ENCODE measurements at regions not wholly inside any gene's neighbourhood (a gene's known extent, or its start where the extent isn't known, plus 50 kb on each side); places are given as distances from the start of the nearest gene placed in this dataset.
"Not testable (repeated sequence)": the region's sequence is repeated elsewhere in the genome, so short reads cannot be mapped to it uniquely, and the experiment has no call there.

DNA sequence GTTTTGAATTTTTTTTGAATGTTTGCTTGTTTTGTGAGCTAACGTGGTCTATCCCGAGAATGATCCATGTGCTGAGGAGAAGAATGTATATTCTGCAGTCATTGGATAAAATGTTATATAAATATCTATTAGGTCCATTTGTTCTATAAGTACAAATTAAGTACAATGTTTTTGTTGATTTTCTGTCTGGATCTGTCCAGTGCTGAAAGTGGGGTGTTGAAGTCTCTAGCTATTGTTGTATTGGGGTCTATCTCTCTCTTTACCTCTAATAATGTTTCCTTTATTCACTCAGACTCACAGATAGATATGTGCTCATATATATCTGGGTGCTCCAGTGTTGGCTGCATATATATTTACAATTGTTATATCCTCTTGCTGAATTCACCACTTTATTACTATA lies 144.8 kb upstream of the SETMAR start:
- DNase-seq, result no peak

DNA sequence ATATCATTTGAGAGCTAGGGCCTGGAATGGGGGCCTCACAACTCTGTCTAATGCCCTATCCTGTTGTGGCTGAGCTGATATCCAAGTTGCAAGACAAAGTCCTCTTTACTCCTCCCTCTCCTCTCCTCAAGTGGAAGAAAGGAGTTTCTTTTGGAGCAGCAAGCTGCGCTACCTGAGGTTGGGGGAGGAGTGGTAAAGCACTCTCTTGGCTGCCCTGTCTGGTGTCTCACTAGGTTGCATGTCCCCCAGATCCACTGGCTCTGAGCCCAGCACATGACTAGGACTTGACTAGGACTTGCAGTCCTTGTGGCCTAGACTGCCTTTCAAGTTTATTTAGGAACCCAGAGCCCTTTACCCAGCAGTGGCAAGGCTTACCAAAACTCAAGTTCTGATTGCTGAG lies 141.1 kb upstream of the SETMAR start:
- DNase-seq, result no peak

DNA sequence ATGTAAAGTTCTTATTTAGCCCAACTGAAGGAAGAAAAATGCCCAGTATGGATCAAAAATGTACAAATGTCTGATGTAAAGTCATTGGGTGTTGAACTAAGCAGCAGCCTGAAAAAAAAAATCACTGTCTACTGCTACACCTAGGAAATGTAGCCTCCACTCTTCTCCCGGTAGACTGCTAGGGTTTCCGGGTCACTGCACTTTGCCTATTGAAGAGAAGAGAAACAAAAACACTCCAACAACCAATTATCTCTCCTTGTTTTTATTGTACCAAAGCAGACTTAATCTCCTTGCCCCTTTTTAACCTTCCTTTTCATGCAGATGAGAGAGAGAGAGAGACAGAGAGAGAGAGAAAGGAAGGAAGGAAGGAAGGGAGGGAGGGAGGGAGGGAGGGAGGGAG lies 140.2 kb upstream of the SETMAR start:
- no peak for DNase-seq

DNA sequence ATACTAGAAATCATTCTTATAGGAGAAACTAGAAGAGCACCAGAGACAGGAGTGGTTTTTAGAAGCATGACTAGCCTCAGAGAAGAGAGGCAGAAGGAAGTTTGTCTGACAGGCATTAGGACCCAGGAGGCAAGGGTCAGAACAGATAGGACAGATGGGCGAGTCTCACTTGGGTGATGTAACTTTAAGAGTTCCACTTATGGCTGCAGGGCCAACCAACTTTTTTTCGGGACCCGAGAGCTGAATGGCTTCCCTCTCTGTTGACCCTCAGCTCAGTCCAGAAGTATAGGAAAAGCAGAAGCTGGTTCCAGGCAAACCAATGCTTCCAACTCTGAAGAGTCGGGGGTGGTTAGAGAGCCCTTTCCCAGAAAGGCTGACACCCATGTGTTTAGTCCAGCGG lies 136.6 kb upstream of the SETMAR start:
- no peak for DNase-seq

DNA sequence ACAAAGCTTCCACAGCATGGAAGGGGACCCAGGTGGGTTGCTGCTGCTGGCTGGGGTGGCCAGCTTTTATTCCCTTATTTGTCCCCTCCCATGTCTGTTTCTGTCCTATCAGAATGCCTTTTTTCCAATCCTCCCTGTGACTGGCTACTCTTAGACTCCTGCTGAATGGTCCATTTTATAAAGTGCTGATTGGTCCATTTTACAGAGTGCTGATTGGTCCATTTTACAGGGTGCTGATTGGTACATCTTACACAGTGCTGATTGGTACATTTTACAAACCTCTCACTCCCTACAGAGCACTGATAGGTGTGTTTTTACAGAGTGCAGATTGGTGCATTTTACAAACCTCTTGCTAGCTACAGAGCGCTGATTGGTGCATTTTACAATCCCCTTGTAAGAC lies 135.9 kb upstream of the SETMAR start:
- DNase-seq, result not testable (repeated sequence)

DNA sequence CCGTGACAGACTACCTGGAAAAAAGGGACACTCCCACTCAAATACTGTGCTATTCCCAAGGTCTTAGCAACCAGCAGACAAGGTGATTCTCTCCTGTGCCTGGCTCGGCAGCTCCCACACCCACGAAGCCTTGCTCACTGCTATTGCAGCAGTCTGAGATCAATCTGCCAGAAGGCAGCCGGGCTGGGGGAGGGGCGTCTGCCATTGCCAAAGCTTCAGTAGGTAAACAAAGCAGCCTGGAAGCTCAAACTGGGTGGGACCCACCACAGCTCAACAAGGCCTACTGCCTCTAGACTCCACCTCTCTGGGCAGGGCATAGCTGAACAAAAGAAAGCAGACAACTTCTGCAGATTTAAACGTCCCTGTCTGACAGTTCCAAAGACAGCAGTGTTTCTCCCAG lies 128.4 kb upstream of the SETMAR start:
- no peak for DNase-seq

DNA sequence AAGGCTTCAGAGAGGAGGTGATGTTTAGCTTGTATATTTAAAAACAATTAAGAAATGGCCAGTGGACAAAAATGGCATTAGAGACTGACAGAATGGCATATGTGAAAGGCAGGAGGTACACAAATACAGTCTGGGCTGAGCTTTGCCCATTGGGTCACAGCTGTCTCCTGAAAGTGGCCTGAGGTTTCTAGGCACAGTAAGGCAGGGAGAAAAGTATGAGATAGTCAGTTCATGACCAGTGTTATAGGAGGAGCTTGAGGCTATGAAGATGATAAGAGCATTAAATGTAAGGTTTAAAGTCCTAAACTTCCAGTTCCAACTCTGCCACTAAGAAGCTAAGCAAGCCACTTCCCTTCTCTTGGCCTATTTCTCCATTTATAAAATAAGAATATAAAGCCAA lies 111.2 kb upstream of the SETMAR start:
- DNase-seq, result no peak

DNA sequence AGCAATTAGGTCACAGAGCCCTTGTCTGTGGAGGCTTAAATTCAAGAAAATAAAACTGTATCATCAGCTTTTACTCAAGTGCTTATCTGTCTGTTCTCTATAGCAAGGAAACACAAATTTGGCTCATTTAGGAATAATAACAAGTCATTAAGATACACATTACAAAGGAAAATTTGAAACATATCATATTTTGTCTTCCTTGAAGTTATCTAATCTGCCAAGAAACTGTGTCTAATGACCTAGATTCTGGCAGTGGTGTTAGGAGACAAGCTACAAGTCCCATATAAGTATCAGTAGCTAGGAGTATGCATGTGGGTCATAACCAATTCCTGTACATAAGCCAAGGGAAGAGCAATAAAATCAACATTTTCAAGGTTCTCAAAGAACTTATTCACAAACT lies 108.2 kb upstream of the SETMAR start:
- no peak for DNase-seq

DNA sequence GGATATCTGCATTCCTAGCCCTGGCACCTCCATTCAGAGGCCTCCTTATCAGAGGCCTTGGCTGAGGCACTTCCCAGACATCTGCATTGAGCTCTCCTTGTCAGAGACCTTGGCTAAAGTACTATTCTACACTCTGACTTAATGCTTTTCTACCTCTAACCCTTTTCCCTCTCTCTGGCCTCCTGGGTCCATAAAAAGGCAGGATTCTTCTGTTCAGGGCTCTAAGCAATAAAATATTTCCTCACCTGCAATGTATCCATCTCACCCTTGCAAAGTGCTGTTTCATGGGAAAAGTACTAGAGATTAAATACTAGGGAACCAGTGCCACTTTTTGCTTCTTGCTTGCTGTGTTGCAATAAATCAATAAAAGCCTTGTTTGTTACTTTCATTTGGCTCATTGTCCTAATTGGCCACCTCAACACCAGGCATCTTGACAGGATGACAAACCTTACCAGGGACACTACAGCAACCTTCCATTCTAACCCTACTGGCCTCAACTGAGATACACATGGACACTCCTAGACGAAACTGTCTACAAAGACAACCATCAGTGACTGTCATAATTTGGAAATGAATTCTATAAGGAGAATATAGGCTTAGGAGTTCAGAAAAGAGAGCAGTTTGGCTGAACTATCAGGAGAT lies 106.5 kb upstream of the SETMAR start:
- DNase-seq, result no peak

DNA sequence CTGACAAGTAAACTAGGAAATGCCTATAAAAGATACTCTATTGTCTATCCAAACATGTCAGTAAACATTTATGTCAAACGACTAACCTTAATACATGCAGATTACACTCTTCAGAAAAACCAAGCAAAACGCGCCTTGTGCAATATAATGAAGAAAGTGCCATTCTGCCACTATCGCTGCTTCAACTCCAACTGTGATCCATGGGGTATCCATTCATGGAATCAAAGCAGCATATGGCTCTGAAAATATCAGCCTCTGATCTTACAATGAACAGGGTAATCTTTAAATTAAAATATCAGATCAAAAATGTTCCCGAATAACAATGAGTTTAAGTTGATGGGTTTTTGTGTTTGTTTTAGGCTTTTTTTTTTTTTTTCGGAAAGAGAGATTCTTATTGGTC lies 105.5 kb upstream of the SETMAR start:
- no peak for DNase-seq

DNA sequence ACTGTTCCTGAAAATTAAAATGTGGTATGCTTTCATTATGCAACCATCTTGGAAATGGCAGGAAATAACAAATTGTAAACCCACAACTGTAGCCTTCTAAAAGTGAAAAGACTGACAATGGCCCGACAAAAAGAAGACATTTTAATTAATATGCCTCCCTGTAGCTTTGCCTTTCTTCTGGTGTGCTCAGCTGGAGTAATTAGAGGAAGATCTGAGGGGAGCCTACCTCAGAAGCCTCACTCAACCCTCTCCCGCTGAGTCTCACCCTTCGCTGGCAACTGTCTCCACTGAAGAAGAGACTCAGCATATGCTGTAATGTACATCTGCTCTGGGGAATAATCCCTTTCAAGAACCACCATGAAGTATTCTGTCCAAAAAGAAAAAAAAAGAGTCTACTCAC lies 104.7 kb upstream of the SETMAR start:
- no peak for DNase-seq

DNA sequence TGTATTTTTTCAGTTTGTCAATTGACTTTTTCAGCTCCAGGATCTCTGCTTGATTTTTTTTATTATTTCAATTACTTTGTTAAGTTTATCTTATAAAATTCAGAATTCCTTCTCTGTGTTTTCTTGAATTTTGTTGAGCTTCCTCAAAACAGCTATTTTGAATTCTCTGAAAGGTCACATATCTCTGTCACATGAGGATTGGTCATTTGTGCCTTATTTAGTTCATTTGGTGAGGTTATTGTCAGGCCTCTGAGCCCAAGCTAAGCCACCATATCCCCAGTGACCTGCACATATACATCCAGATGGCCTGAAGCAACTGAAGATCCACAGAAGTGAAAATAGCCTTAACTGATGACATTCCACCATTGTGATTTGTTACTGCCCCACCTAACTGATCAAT lies 98.4 kb upstream of the SETMAR start:
- DNase-seq, result not testable (repeated sequence)

DNA sequence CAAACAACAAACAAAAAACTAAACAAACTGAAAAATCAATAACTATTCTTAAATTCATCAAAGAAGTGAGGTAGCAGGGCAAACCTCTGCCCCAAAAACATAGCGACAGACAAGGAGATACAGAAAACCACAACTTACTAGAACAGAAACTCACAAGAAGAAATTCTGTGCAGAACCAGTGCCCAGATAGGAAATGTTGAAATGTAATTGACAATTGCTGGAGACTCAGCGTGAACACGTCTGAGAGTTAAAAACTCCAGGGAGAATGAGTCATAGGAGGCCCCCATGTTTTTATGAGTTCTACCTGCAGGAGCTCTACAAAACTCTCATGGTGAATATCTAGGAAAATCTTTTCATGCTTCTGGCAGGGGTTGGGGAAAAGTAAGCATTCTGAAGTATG lies 95.5 kb upstream of the SETMAR start:
- no peak for DNase-seq

DNA sequence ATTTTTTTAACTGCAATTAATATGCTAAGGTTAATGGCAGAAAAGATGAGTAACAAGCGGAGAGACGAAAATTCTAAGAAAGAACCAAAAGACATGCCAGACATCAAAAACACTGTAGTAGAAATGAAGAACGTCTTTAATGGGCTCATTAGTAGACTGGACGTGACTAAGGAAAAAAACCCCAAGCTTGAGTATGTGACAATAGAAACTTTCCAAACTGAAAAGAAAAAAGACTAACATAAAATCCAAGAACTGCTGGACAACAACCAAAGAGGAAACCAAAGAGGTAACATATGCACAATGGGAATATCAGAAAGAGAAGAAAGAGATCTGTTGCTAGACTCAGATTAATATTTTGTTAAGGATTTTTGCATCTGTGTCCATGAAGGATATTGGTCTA lies 94.6 kb upstream of the SETMAR start:
- no peak for DNase-seq

DNA sequence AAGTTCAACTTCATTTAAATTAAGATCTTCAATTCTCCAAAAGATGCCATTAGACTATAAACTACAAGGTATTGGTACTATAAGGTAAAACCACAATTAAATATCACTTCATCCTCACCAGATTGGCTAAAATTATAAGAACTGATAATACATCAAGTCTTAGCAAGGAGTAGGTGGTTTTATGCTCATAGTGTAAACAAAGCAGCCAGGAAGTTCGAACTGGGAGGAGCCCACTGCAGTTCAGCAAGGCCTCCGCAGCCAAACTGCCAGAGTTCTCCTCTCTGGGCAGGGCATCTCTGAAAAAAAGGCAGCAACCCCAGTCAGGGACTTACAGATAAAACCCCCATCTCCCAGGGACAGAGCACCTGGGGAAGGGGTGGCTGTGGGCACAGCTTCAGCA lies 91.6 kb upstream of the SETMAR start:
- no peak for DNase-seq

DNA sequence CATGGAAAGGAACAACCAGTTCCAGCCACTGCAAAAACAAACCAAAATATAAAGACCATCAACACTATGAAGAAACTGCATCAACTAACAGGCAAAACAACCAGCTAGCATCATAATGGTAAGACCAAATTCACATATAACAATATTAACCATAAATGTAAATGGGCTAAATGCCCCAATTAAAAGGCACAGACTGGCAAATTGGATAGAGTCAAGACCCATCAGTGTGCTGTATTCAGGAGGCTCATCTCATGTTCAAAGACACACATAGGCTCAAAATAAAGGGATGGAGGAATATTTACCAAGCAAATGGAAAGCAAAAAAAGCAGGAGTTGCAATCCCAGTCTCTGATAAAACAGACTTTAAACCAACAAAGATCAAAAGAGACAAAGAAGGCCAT lies 89.7 kb upstream of the SETMAR start:
- not testable (repeated sequence) for DNase-seq

DNA sequence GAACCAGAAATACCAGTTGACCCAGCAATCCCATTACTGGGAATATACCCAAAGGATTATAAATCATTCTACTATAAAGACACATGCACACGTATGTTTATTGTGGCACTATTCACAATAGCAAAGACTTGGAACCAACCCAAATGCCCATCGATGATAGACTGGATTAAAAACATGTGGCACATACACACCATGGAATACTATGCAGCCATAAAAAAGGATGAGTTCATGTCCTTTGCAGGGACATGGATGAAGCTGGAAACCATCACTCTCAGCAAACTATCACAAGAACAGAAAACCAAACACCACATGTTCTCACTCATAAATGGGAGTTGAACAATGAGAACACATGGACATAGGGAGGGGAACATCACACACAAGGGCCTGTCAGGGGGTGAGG lies 86.2 kb upstream of the SETMAR start:
- not testable (repeated sequence) for DNase-seq

DNA sequence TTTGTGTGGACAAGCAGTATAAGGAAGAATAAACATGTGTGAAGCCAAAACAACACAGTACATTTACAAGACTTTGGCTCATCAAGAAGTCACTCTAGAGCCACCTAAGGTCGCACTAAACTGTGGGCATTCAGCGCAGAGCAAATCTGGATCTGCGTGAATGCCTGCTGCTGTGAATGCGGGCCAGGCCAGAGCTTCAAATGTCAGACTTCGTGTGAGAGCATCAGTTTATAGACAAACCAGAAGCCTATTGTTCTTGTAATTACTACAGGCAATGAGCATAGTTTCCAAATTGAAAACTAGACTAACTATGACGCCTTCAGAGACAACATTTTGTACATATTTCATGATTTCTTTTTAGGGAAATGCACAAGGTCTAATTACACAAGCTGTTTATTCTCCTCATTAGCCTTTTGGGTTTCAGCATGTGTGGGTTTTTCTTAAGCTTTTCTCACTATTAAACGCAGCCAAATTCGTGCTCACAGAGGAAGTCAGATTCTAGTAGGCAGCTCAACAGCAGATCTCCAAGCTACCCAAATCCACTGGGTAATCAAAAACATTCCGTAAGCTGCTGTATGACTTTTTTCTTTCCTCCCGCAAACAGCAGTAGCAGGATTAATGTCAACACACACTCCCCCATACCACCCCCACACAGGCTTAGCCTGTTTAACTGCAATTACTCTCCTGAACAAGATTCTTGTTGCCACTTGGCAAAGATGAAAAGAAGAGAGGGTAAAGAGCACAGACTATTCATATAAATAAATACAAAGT lies 84.5 kb upstream of the SETMAR start:
- DNase-seq, result no peak

DNA sequence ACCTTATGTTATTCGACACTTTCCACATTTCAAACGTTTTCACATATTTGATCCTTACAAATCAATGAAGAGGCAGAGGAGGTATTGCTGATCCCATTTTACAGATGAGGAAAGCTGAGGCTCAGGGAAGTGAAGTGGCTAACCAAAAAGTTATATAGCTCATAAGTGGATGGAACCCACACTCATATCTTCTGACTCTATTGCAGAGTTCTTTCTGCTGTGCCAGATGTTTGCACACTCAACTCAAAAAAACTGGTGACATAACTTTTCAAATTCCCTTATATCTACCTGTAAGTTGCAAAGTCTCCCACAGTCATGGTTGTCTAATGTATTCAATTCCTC lies 84.0 kb upstream of the SETMAR start:
- no peak for DNase-seq

DNA sequence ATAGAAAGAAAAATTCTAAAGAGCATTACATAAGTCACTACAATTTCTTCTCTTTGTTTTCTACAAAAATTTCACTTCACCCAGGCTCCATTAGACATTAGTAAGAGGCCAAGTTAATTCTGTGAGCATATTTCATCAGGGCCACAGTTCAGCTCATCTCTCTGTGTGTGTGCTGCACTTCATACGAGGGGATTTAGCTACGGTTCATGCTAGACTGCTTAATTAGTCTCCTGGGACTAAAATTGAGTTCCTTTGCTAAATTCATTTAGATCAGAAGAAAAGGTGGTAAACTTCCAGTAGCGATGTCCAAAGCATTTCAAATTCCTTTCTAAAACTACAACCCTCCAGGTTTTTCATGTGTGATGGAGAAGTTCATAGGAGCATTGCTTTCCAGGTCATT lies 83.1 kb upstream of the SETMAR start:
- DNase-seq, result no peak

DNA sequence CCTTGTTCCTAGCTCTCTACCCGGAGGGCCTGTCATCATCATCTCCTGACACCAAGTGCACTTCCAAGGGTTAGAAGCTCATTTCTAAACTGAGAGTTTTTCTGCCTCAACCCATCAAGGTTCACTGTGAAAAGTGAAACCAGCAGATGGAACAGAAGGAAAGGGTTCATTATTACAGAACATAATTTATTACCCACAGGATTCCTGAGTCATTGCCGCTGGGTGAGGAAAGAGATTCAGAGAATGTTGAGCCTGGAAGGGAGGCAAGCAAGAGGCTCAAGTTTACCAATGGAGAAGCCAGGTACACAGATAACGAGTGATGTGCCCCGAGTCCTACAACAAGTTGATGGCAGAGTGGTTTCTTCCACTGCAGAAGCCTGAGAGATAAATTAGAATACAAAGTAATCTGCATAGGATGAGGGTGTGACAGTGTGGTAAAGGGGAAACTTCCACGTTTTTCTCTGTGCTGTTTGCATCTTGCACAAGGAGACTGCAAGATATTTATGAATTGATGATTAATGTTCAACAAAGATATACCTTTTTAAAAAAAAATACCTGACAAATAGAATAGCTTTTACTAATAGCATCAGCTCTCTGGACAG lies 80.5 kb upstream of the SETMAR start:
- DNase-seq, result no peak

DNA sequence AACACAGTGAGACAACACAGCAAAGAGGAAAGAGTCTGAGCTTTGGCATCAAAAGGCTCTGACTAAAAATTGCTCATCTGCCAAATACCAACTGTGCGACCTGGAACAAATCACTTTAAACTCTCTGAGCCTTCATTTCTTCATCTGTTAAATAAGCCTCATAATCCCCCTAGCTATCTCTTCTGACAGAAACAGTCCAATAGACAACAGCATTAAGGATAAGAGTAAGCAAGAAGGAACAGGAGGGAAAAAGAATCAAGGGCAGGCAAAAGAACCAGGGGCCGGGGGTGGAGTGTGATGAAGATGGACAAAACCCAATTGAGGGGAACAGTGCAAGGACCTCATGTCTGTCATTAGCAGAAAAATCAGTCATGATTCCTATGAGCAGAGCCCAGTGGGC lies 79.4 kb upstream of the SETMAR start:
- DNase-seq, result no peak

DNA sequence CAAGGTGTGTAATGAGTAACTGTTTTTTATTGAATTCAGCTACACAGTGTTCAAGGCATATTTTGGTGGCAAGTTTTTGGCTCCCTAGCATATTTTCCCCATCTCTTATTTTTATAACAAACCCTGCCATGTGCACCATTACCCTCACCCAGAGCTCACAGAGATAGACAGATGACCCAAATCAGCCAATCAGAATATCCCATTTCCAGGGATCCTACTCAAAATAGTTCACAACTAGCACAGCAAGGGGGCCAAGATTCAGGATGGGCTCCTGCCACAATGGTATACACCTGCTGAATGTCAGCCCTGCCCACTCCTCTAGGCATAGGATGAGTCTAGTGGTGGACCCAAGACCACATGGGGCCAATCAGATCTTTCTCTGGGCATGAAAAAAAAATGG lies 78.8 kb upstream of the SETMAR start:
- no peak for DNase-seq

DNA sequence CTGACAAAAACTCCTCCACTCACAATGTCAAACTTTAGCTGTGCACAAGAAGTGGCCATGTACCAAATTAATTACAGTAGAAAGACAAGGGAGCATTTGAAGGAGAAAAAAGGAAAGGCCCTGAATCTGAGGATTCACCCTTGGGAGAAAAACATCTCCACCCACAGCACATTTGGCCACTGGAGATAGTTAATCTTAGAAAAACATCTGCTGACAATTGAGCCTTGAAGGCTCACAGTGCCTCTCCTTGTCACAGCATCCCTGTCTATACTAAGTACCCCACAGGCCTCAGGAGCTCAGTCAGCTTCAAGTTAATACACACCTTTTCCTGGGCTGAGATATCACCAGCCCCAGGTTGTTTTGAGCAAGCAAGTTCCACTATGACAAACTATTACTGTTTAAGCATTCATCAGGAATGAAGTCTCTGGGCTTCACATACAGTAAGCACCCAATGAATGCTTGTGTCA lies 78.1 kb upstream of the SETMAR start:
- DNase-seq, result no peak

DNA sequence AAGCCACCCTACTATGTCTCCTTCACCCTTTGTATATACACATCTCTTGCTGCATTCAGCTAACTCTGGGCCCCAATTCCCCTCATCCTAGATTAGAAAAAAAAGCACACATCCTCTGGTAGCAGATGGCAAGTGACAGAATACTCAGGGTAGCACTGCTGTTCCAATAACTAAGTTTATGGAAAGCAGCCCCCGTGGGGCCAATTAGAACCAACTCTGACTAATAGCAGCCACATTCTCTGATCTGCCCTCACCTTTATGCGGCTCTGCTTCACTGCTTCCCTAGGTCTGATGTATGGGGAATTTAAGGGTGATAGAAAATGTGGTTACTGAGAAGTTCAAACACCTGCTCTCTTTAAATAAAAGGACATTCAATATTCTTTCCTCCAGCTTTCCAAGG lies 74.9 kb upstream of the SETMAR start:
- no peak for DNase-seq
